ENCODE measurements at regions not wholly inside any gene's neighbourhood (a gene's known extent, or its start where the extent isn't known, plus 50 kb on each side); places are given as distances from the start of the nearest gene placed in this dataset.
A peak's percentile ranks its signal among the peaks of the same experiment; 100 is the strongest.

DNA sequence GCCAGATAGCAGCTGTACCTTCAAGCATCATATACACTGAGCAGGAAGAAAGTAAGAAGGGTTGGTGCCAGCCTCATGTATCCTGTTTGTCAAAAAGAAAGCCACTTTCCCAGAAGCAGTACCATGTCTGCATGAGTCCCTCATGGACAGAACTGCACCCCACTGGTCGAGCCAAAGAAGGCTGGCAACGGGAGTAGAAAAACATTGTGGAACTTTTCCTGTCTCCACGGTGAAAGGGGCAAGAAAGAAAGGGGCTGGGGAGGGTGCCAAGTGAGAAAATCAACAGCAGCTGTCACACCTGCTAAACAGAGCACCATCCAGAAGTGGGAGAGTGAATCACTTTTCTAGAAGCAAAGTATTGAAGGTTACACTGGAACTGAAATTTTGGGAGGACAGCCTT is 621.7 kb downstream of the LMO4 start:
- 95% methylated on average over 3 of the region's 3 CpGs for WGBS
- no peak overlapping the region for H3K23ac ChIP-seq (ENCODE audit: low read length in 2 of 2)

DNA sequence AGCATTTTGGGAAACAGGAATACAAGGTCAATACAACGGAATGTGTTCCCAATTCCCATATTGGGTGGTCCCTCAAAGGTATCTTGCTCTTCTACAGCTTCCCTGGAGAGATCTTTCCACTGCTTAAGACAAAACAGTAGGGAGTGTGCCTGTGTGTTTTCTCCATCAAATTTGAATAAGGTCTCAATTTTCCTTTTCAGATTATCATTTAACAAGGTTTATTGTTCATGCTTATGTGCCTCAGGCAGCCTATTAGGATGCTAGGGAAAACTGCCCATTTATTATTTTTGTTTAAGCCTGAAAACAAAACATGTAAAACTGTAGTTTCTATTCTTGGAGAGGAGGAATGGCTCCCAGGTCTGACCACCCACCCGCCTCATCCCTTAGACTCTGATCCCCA is 622.7 kb downstream of the LMO4 start:
- no peak overlapping the region for H4K91ac ChIP-seq (ENCODE audit: low read length)
- H3K4me3 ChIP-seq (ENCODE audit: insufficient read depth in 1 of 2, low read depth in 1 of 2, low read length in 2 of 2): no peak overlapping the region
- H2BK120ac ChIP-seq (ENCODE audit: low read depth, low read length): no peak overlapping the region
- DNase-seq: no peak
- no peak overlapping the region for H4K8ac ChIP-seq (ENCODE audit: low read length)
- peaks cover 3% of the 10 kb centered on the region for H3K4me1 ChIP-seq (ENCODE audit: control insufficient read depth, insufficient read depth, low read depth, low read length)
- no peaks in the 10 kb centered on the region for H3K9me3 ChIP-seq (ENCODE audit: control insufficient read depth, low read length)
- H2BK15ac ChIP-seq (ENCODE audit: low read depth, poor library complexity, severe bottlenecking): no peak overlapping the region
- no peak overlapping the region for H2AK5ac ChIP-seq (ENCODE audit: low read length, severe bottlenecking)
- no peak overlapping the region for H3K4ac ChIP-seq (ENCODE audit: low read depth in 1 of 2, low read length in 2 of 2)
- H3K9ac ChIP-seq (ENCODE audit: low read length): peak overlapping the region; percentile 28
- H3K27me3 ChIP-seq (ENCODE audit: control insufficient read depth in 1 of 2, insufficient read depth in 1 of 2, low read length in 2 of 2): no peaks in the 10 kb centered on the region
- no peak overlapping the region for H3K14ac ChIP-seq (ENCODE audit: low read length in 2 of 2)
- WGBS: 90% methylated on average over 1 of the region's 2 CpGs
- no peak overlapping the region for H2AFZ ChIP-seq (ENCODE audit: low read depth, low read length)
- H2BK5ac ChIP-seq (ENCODE audit: low read depth, low read length, poor library complexity, severe bottlenecking): no peak overlapping the region
- H3K18ac ChIP-seq (ENCODE audit: low read depth in 1 of 2, low read length in 2 of 2): no peak overlapping the region
- no peak overlapping the region for H2BK12ac ChIP-seq (ENCODE audit: low read length in 2 of 2)
- no peaks in the 10 kb centered on the region for H3K36me3 ChIP-seq (ENCODE audit: control insufficient read depth in 1 of 2, insufficient read depth in 2 of 2, low read depth in 1 of 2, low read length in 2 of 2)
- no peak overlapping the region for H3K27ac ChIP-seq (ENCODE audit: low read length, poor library complexity, severe bottlenecking)
- no peak overlapping the region for H3K23ac ChIP-seq (ENCODE audit: low read length in 2 of 2)
- no peaks in the 10 kb centered on the region for H3K79me1 ChIP-seq (replicated peaks; ENCODE audit: low read length, poor library complexity, severe bottlenecking)
- H3K4me2 ChIP-seq (ENCODE audit: low read length, poor library complexity, severe bottlenecking): no peak overlapping the region

More for the DNA sequence above, 621.7 kb downstream of the LMO4 start:
- H2BK15ac ChIP-seq (ENCODE audit: low read depth, poor library complexity, severe bottlenecking): no peak overlapping the region
- no peak overlapping the region for H3K4me2 ChIP-seq (ENCODE audit: low read length, poor library complexity, severe bottlenecking)
- H3K4ac ChIP-seq (ENCODE audit: low read depth in 1 of 2, low read length in 2 of 2): no peak overlapping the region
- H4K8ac ChIP-seq (ENCODE audit: low read length): no peak overlapping the region
- H3K79me1 ChIP-seq (replicated peaks; ENCODE audit: low read length, poor library complexity, severe bottlenecking): no peaks in the 10 kb centered on the region
- H3K27me3 ChIP-seq (ENCODE audit: control insufficient read depth in 1 of 2, insufficient read depth in 1 of 2, low read length in 2 of 2): no peaks in the 10 kb centered on the region
- H2AK5ac ChIP-seq (ENCODE audit: low read length, severe bottlenecking): no peak overlapping the region
- DNase-seq: no peak
- no peak overlapping the region for H2AFZ ChIP-seq (ENCODE audit: low read depth, low read length)
- H3K4me3 ChIP-seq (ENCODE audit: insufficient read depth in 1 of 2, low read depth in 1 of 2, low read length in 2 of 2): no peak overlapping the region
- no peak overlapping the region for H3K9ac ChIP-seq (ENCODE audit: low read length)
- no peak overlapping the region for H4K91ac ChIP-seq (ENCODE audit: low read length)
- H3K4me1 ChIP-seq (ENCODE audit: control insufficient read depth, insufficient read depth, low read depth, low read length): peaks cover 3% of the 10 kb centered on the region
- H3K14ac ChIP-seq (ENCODE audit: low read length in 2 of 2): no peak overlapping the region
- H3K9me3 ChIP-seq (ENCODE audit: control insufficient read depth, low read length): no peaks in the 10 kb centered on the region
- H2BK12ac ChIP-seq (ENCODE audit: low read length in 2 of 2): no peak overlapping the region
- H3K27ac ChIP-seq (ENCODE audit: low read length, poor library complexity, severe bottlenecking): no peak overlapping the region
- no peak overlapping the region for H2BK5ac ChIP-seq (ENCODE audit: low read depth, low read length, poor library complexity, severe bottlenecking)
- H3K18ac ChIP-seq (ENCODE audit: low read depth in 1 of 2, low read length in 2 of 2): no peak overlapping the region
- no peak overlapping the region for H2BK120ac ChIP-seq (ENCODE audit: low read depth, low read length)
- no peaks in the 10 kb centered on the region for H3K36me3 ChIP-seq (ENCODE audit: control insufficient read depth in 1 of 2, insufficient read depth in 2 of 2, low read depth in 1 of 2, low read length in 2 of 2)

DNA sequence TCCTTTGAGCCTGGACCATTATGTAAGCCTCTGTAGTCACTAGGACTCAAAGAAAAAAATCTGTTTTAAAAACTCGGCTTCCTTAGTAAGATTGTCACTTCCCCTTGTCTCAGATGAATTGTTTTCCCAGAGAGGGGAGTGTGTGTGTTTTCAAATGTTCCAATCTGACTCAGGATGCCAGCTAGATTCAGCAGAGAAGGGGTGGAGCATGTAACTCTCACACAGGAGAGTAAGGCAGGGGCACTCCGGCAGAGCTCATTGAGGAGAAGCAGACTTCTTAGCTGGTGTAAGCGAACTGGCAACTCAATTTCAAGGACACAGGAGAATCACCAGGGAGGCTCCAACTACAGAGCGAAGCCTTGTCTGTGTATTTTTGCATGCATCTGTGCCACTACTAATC is 623.2 kb downstream of the LMO4 start:
- DNase-seq: no peak
- Histone ChIP-seq H3K23ac (ENCODE audit: low read length in 2 of 2) (no peak overlapping the region), H3K4me2 (ENCODE audit: low read length, poor library complexity, severe bottlenecking) (no peak overlapping the region), H3K14ac (ENCODE audit: low read length in 2 of 2) (no peak overlapping the region), H4K8ac (ENCODE audit: low read length) (no peak overlapping the region), H2BK12ac (ENCODE audit: low read length in 2 of 2) (no peak overlapping the region), H3K36me3 (ENCODE audit: control insufficient read depth in 1 of 2, insufficient read depth in 2 of 2, low read depth in 1 of 2, low read length in 2 of 2) (no peaks in the 10 kb centered on the region), H3K9me3 (ENCODE audit: control insufficient read depth, low read length) (no peaks in the 10 kb centered on the region), H2BK5ac (ENCODE audit: low read depth, low read length, poor library complexity, severe bottlenecking) (no peak overlapping the region), H3K18ac (ENCODE audit: low read depth in 1 of 2, low read length in 2 of 2) (no peak overlapping the region), H3K27me3 (ENCODE audit: control insufficient read depth in 1 of 2, insufficient read depth in 1 of 2, low read length in 2 of 2) (no peaks in the 10 kb centered on the region), H3K9ac (ENCODE audit: low read length) (peak overlapping the region; percentile 28), H2AK5ac (ENCODE audit: low read length, severe bottlenecking) (no peak overlapping the region), H2BK15ac (ENCODE audit: low read depth, poor library complexity, severe bottlenecking) (no peak overlapping the region), H4K91ac (ENCODE audit: low read length) (no peak overlapping the region), H3K79me1 (replicated peaks; ENCODE audit: low read length, poor library complexity, severe bottlenecking) (no peaks in the 10 kb centered on the region), H2AFZ (ENCODE audit: low read depth, low read length) (no peak overlapping the region), H3K4me3 (ENCODE audit: insufficient read depth in 1 of 2, low read depth in 1 of 2, low read length in 2 of 2) (no peak overlapping the region), H3K4me1 (ENCODE audit: control insufficient read depth, insufficient read depth, low read depth, low read length) (peaks cover 3% of the 10 kb centered on the region), H3K4ac (ENCODE audit: low read depth in 1 of 2, low read length in 2 of 2) (no peak overlapping the region), H2BK120ac (ENCODE audit: low read depth, low read length) (no peak overlapping the region), H3K27ac (ENCODE audit: low read length, poor library complexity, severe bottlenecking) (no peak overlapping the region)
- 48% methylated on average over 4 of the region's 4 CpGs for WGBS

GRCh38 chr1:87953121-87953520 is 624.4 kb downstream of the LMO4 start:
- H2AFZ ChIP-seq (ENCODE audit: low read depth, low read length): no peak overlapping the region
- peaks cover 3% of the 10 kb centered on the region for H3K4me1 ChIP-seq (ENCODE audit: control insufficient read depth, insufficient read depth, low read depth, low read length)
- 100% methylated on average over 1 of the region's 3 CpGs for WGBS
- H3K18ac ChIP-seq (ENCODE audit: low read depth in 1 of 2, low read length in 2 of 2): no peak overlapping the region
- no peak overlapping the region for H3K4ac ChIP-seq (ENCODE audit: low read depth in 1 of 2, low read length in 2 of 2)
- no peaks in the 10 kb centered on the region for H3K36me3 ChIP-seq (ENCODE audit: control insufficient read depth in 1 of 2, insufficient read depth in 2 of 2, low read depth in 1 of 2, low read length in 2 of 2)
- no peak overlapping the region for H3K4me3 ChIP-seq (ENCODE audit: insufficient read depth in 1 of 2, low read depth in 1 of 2, low read length in 2 of 2)
- no peaks in the 10 kb centered on the region for H3K9me3 ChIP-seq (ENCODE audit: control insufficient read depth, low read length)
- no peaks in the 10 kb centered on the region for H3K79me1 ChIP-seq (replicated peaks; ENCODE audit: low read length, poor library complexity, severe bottlenecking)
- H2BK5ac ChIP-seq (ENCODE audit: low read depth, low read length, poor library complexity, severe bottlenecking): no peak overlapping the region
- no peak overlapping the region for H2AK5ac ChIP-seq (ENCODE audit: low read length, severe bottlenecking)
- H3K4me2 ChIP-seq (ENCODE audit: low read length, poor library complexity, severe bottlenecking): no peak overlapping the region
- H4K8ac ChIP-seq (ENCODE audit: low read length): no peak overlapping the region
- no peak overlapping the region for H2BK12ac ChIP-seq (ENCODE audit: low read length in 2 of 2)
- H3K14ac ChIP-seq (ENCODE audit: low read length in 2 of 2): no peak overlapping the region
- DNase-seq: no peak
- no peak overlapping the region for H4K91ac ChIP-seq (ENCODE audit: low read length)
- H3K27ac ChIP-seq (ENCODE audit: low read length, poor library complexity, severe bottlenecking): no peak overlapping the region
- H2BK15ac ChIP-seq (ENCODE audit: low read depth, poor library complexity, severe bottlenecking): no peak overlapping the region
- H3K23ac ChIP-seq (ENCODE audit: low read length in 2 of 2): no peak overlapping the region
- H3K9ac ChIP-seq (ENCODE audit: low read length): no peak overlapping the region
- H2BK120ac ChIP-seq (ENCODE audit: low read depth, low read length): no peak overlapping the region
- no peaks in the 10 kb centered on the region for H3K27me3 ChIP-seq (ENCODE audit: control insufficient read depth in 1 of 2, insufficient read depth in 1 of 2, low read length in 2 of 2)
